Osteocyte (in vitro differentiated cells): ENCODE measurements at regions not wholly inside any gene's neighbourhood (a gene's known extent, or its start where the extent isn't known, plus 50 kb on each side); places are given as distances from the start of the nearest gene placed in this dataset.

Experiments used
- DNase-seq: peaks from one replicate; pipeline ENCODE4 v3.0.0; 2021; ENCODE audit warnings: mixed read lengths; ENCODE audit not compliant: unreplicated experiment; ENCODE audit errors: extremely low spot score
- H3K27ac Mint-ChIP-seq: one replicate; pipeline ENCODE4 v1.8.0; 2021; ENCODE audit warnings: mild to moderate bottlenecking, mixed read lengths; ENCODE audit not compliant: unreplicated experiment
- H3K27me3 Mint-ChIP-seq: one replicate; pipeline ENCODE4 v1.8.0; 2021; ENCODE audit warnings: mixed read lengths; ENCODE audit not compliant: unreplicated experiment
- H3K36me3 Mint-ChIP-seq: one replicate; pipeline ENCODE4 v1.8.0; 2021; ENCODE audit warnings: mixed read lengths; ENCODE audit not compliant: unreplicated experiment
- H3K4me1 Mint-ChIP-seq: one replicate; pipeline ENCODE4 v1.8.0; 2021; ENCODE audit warnings: mixed read lengths; ENCODE audit not compliant: unreplicated experiment
- H3K4me3 Mint-ChIP-seq: one replicate; pipeline ENCODE4 v1.8.0; 2021; ENCODE audit warnings: mild to moderate bottlenecking, moderate library complexity, mixed read lengths; ENCODE audit not compliant: unreplicated experiment
- H3K9me3 Mint-ChIP-seq: one replicate; pipeline ENCODE4 v1.8.0; 2021; ENCODE audit warnings: mixed read lengths; ENCODE audit not compliant: unreplicated experiment
- TF ChIP-seq, protein P1 (sequence below): fragments of 200-600 bp; sonication (generic); IDR thresholded peaks from 2 replicates; pipeline ENCODE4 v1.5.0; 2021; ENCODE audit warnings: antibody characterized with exemption, mild to moderate bottlenecking, moderate library complexity

DNA sequence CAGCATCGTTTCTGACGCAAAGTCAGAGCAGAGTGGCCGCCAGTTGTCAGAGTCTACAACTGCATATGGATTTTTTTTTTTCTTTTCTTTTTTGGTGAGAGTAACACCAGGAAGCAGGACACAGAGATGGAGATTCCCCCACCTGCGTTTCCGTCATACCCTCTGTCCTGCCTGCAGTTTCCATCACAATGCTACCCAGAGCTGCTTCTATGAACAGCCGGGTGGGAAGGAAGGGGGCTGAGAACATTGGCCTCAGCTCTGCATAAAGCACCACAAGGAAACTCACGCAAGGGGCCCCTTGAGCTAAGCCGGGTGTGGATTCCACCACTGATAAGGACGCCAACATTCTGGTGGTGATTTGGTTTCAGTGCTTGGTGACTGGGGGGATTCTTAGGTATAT lies 183.5 kb upstream of the AFDN start:
- H3K36me3 Mint-ChIP-seq = no peaks in the 10 kb centered on the region

DNA sequence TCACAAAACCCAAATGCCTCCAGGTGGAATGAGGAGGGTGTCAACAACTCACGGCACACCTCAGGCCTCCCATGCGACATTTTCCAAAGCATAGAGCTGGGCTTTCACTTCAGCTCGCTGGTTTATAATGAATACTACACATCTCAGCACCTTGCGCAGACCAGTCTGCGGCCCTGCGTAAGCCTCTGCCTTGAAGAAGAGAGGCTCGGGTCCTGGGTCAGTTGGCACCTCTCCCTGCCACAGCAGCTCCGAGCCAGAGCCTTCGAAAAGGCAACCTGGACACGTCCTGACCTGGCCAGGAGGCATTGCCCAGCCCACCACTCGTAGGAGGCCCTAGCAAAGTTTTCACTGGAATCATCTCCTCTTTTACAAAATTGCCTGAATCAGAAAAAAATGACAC lies 183.0 kb upstream of the AFDN start:
- TF ChIP-seq, protein P1, sequence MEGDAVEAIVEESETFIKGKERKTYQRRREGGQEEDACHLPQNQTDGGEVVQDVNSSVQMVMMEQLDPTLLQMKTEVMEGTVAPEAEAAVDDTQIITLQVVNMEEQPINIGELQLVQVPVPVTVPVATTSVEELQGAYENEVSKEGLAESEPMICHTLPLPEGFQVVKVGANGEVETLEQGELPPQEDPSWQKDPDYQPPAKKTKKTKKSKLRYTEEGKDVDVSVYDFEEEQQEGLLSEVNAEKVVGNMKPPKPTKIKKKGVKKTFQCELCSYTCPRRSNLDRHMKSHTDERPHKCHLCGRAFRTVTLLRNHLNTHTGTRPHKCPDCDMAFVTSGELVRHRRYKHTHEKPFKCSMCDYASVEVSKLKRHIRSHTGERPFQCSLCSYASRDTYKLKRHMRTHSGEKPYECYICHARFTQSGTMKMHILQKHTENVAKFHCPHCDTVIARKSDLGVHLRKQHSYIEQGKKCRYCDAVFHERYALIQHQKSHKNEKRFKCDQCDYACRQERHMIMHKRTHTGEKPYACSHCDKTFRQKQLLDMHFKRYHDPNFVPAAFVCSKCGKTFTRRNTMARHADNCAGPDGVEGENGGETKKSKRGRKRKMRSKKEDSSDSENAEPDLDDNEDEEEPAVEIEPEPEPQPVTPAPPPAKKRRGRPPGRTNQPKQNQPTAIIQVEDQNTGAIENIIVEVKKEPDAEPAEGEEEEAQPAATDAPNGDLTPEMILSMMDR = no peak
- DNase-seq = no peak
- Mint-ChIP-seq H3K36me3 (no peaks in the 10 kb centered on the region), H3K27me3 (no peaks in the 10 kb centered on the region), H3K4me1 (peaks cover 15% of the 10 kb centered on the region), H3K4me3 (no peak overlapping the region), H3K9me3 (peaks cover 4% of the 10 kb centered on the region), H3K27ac (no peak overlapping the region)

More for the DNA sequence above, 183.5 kb upstream of the AFDN start:
- Mint-ChIP-seq H3K4me1 (peaks cover 15% of the 10 kb centered on the region), H3K4me3 (no peak overlapping the region), H3K9me3 (peaks cover 4% of the 10 kb centered on the region), H3K27me3 (no peaks in the 10 kb centered on the region), H3K27ac (no peak overlapping the region)
- TF ChIP-seq, protein P1 = no peak
- no peak for DNase-seq

DNA sequence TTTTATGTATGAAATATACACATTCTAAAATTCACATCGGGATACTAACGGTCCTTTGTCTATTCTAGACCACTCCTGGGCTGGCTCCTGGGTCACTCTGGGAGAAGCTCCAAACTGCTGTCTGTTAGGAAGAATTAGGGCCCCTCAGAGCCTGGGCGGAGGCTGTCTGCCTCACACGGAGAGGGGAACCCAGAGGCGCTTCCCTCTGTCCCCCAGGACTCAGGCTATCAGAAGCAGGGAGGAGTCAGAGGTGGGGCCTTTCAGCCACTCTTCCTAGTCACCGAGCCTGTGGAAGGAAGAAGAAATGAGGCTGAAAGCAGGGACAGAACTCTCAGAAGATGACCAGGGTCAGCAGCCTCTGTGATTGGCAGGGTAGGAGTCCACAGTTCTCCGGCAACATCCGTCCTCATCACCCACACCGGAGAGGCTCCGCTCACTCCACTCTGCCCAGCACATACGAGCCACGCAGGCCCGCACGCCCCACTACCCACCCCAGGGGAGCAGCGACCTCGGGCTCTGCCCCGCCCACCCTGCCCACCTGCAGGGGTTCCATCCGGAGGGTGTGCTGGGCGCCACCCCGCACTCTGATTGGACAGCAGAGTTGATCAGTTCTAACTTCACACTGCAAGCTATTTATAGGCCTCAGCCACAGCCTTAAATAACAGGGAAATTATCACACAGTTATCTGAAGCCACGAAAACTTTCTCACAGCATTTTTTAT lies 182.1 kb upstream of the AFDN start:
- DNase-seq = no peak
- H3K27me3 Mint-ChIP-seq = no peaks in the 10 kb centered on the region
- no peak overlapping the region for H3K4me3 Mint-ChIP-seq
- peaks cover 4% of the 10 kb centered on the region for H3K9me3 Mint-ChIP-seq
- no peaks in the 10 kb centered on the region for H3K36me3 Mint-ChIP-seq
- H3K4me1 Mint-ChIP-seq = peaks cover 15% of the 10 kb centered on the region
- H3K27ac Mint-ChIP-seq = no peak overlapping the region
- TF ChIP-seq, protein P1 = no peak

DNA sequence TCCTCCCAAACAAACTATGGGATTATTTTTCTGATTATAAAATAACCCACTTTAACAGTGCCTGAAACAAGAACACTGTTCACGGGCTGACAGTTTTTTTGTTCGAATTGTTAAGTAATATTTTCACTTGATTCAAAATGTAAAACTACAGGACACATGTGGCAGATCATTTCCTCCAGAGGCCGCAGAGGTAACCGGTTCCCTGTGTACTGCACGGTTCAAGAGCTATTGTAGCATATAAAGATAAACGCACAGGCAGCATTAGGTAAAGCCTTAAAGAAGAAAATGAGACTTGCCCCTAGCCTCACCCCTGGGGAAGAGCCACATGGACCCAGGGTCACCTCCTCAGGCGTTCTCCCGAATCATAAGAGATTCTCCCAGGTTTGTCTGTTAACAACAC lies 181.3 kb upstream of the AFDN start:
- no peak for DNase-seq
- no peak overlapping the region for H3K4me3 Mint-ChIP-seq
- H3K36me3 Mint-ChIP-seq = no peaks in the 10 kb centered on the region
- no peaks in the 10 kb centered on the region for H3K27me3 Mint-ChIP-seq
- H3K4me1 Mint-ChIP-seq = peaks cover 15% of the 10 kb centered on the region
- TF ChIP-seq, protein P1 = no peak
- H3K9me3 Mint-ChIP-seq = peaks cover 4% of the 10 kb centered on the region
- no peak overlapping the region for H3K27ac Mint-ChIP-seq

DNA sequence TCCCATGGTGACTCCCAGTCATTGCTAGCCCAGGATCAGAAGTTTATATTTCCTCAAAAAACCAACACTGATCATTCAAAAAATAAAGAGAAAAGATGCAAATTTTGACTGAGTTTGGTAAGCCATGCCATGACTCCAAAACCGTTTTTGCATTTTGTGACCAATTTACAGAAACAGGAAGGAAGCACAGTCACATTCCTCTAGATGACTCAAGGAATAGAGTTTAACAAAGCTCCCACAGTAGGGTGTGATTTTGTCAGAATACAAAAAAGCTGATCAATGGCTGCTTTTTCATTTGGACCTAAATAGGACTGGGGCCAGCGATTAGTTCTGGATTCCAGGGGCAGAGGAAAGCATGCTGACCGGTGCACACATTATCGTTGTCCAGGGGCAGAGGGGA lies 179.4 kb upstream of the AFDN start:
- Mint-ChIP-seq H3K27me3 (no peaks in the 10 kb centered on the region), H3K9me3 (no peaks in the 10 kb centered on the region), H3K4me1 (peaks cover 15% of the 10 kb centered on the region), H3K27ac (no peak overlapping the region), H3K36me3 (no peaks in the 10 kb centered on the region), H3K4me3 (no peak overlapping the region)
- no peak for DNase-seq
- TF ChIP-seq, protein P1 = no peak
